Psoas muscle (tissue), 7 donors: ENCODE measurements at regions not wholly inside any gene's neighbourhood (a gene's known extent, or its start where the extent isn't known, plus 50 kb on each side); places are given as distances from the start of the nearest gene placed in this dataset.

Source experiments
- ATAC-seq, 4 donors: fragments of 200-7000 bp; cut with Tn5 transposase; one replicate each; pipeline ENCODE4 v1.9.1; 2020; ENCODE audit warnings: moderate library complexity in 3 of 4, mild to moderate bottlenecking in 2 of 4
- DNase-seq, 2 donors: peaks; one replicate each; pipeline ENCODE4 v3.0.0-alpha.2; 2020
- H3K27ac ChIP-seq: fragments of 200-600 bp; one replicate; pipeline ENCODE4 v1.8.0; 2022
- H3K27me3 ChIP-seq, 3 donors: fragments of 200-600 bp in 1 of 3; one replicate each; pipeline versions ENCODE4 v1.6.1 to v1.8.0; 2013 to 2022; ENCODE audit warnings: low read length in 2 of 3, mild to moderate bottlenecking in 2 of 3, moderate library complexity in 1 of 3; ENCODE audit not compliant: insufficient read depth in 3 of 3
- H3K36me3 ChIP-seq, 2 donors: fragments of 200-600 bp in 1 of 2; one replicate each; pipeline versions ENCODE4 v1.6.1 to v1.8.0; 2013 to 2022; ENCODE audit warnings: low read depth in 1 of 2, mild to moderate bottlenecking in 1 of 2, moderate library complexity in 1 of 2; ENCODE audit not compliant: insufficient read depth in 1 of 2
- H3K4me1 ChIP-seq: fragments of 200-600 bp; one replicate; pipeline ENCODE4 v1.8.0; 2022
- H3K4me3 ChIP-seq: fragments of 200-600 bp; one replicate; pipeline ENCODE4 v1.8.0; 2022; ENCODE audit warnings: mild to moderate bottlenecking
- H3K9me3 ChIP-seq: fragments of 200-600 bp; one replicate; pipeline ENCODE4 v1.8.0; 2022
- CTCF ChIP-seq: fragments of 200-600 bp; IDR thresholded peaks from one replicate; pipeline ENCODE4 v1.8.0; 2022; ENCODE audit warnings: antibody characterized with exemption
- WGBS, 3 donors: extraction: QIAGEN DNeasy Blood & Tissue Kit; methylation state at CpG; one replicate each; pipeline versions ENCODE4 v1.1.6 to v1.1.7; 2013; 5-methylcytosine and 5-hydroxymethylcytosine counted together
- intact Hi-C, 2 donors: fragments of 100-400 bp; cut with DNase I; formaldehyde crosslinking; loops; one replicate each; pipeline versions ENCODE4 v1.11.0 to v1.14.2; 2022
- donor health status: healthy with polysubstance abuse.
- donor health status: DM: no; HTN: no; CAD: no; lungs with moderate emphysema.
- donor health status: Bipolar disorder and iron deficiency.
- donor health status: healthy.
- donor health status: DM: yes; HTN: yes; CAD: no.
- donor health status: DM: no; HTN: no; CAD: no.
- donor health status: DM: yes; HTN: yes; CAD: no.

- Histone ChIP-seq H3K4me3 (no peak overlapping the region), H3K4me1 (no peaks in the 10 kb centered on the region), H3K27me3 (no peaks in the 10 kb centered on the region), H3K36me3 (no peaks in the 10 kb centered on the region), H3K9me3 (no peaks in the 10 kb centered on the region), H3K27ac (no peak overlapping the region)
- intact Hi-C loops: no loop called here
- no peak for ATAC-seq
- DNase-seq: no peak
- no peak for TF ChIP-seq CTCF
These were observed 1014.2 kb downstream of the C4orf33 start for GRCh38 chr4:130110189-130110588.

GRCh38 chr4:130110770-130111169, 1014.8 kb downstream of the C4orf33 start:
- Histone ChIP-seq H3K27ac (no peak overlapping the region), H3K36me3 (no peaks in the 10 kb centered on the region), H3K27me3 (no peaks in the 10 kb centered on the region), H3K4me1 (no peaks in the 10 kb centered on the region), H3K9me3 (no peaks in the 10 kb centered on the region), H3K4me3 (no peak overlapping the region)
- no peak for ATAC-seq
- DNase-seq: no peak
- WGBS, 3 donors: 34 to 40% (median 37%) methylated on average over 1 of the region's 1 CpG
- no peak for TF ChIP-seq CTCF
- intact Hi-C loops: no loop called here

GRCh38 chr4:130124066-130124465, 1028.1 kb downstream of the C4orf33 start:
- Histone ChIP-seq H3K4me3 (no peak overlapping the region), H3K27ac (no peak overlapping the region), H3K9me3 (no peaks in the 10 kb centered on the region), H3K36me3 (no peaks in the 10 kb centered on the region), H3K4me1 (no peaks in the 10 kb centered on the region), H3K27me3 (no peaks in the 10 kb centered on the region)
- no peak for TF ChIP-seq CTCF
- DNase-seq: no peak
- 26 to 36% (median 32%) methylated on average over 4 of the region's 4 CpGs for WGBS, 3 donors
- intact Hi-C loops: no loop called here
- no peak for ATAC-seq

GRCh38 chr4:130125467-130125866, 1029.5 kb downstream of the C4orf33 start:
- ATAC-seq (no peak), DNase-seq (no peak)
- no peaks in the 10 kb centered on the region for H3K4me1 ChIP-seq
- H3K4me3 ChIP-seq: no peak overlapping the region
- intact Hi-C loops: no loop called here
- TF ChIP-seq CTCF: no peak
- WGBS, 3 donors: 67 to 74% (median 69%) methylated on average over 5 of the region's 5 CpGs
- H3K27ac ChIP-seq: no peak overlapping the region
- H3K36me3 ChIP-seq: no peaks in the 10 kb centered on the region
- no peaks in the 10 kb centered on the region for H3K27me3 ChIP-seq
- no peaks in the 10 kb centered on the region for H3K9me3 ChIP-seq

GRCh38 chr4:130127297-130127696, 1031.3 kb downstream of the C4orf33 start:
- TF ChIP-seq CTCF: no peak
- no peak overlapping the region for H3K27ac ChIP-seq
- no peaks in the 10 kb centered on the region for H3K27me3 ChIP-seq
- no peaks in the 10 kb centered on the region for H3K4me1 ChIP-seq
- no peak for ATAC-seq
- no peak for DNase-seq
- no peaks in the 10 kb centered on the region for H3K9me3 ChIP-seq
- no peak overlapping the region for H3K4me3 ChIP-seq
- intact Hi-C loops: no loop called here
- H3K36me3 ChIP-seq: no peaks in the 10 kb centered on the region
